ENCODE measurements at regions not wholly inside any gene's neighbourhood (a gene's known extent, or its start where the extent isn't known, plus 50 kb on each side); places are given as distances from the start of the nearest gene placed in this dataset.

DNA sequence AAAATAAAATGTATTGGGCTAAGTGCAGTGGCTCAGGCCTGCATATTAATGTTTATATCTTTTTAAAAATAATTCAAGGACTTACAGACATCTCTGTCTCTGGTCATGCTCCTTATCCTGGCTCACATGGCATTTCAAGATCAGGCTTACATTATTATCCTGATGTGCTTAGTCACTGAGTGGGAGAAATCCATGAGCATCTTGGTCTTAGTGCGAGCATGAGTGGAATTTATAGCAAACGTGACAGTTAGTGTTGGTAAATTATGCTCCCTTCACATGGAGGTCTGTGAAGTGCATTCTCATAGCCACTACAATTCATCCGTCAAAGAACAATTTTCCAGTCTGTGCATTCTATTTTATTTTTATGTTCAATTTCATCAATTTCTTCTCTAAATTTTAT, 237.8 kb upstream of the EDIL3 start:
- no peak overlapping the region for H3K4me3 ChIP-seq
- H3K27me3 ChIP-seq: no peaks in the 10 kb centered on the region
- ATAC-seq (no peak), DNase-seq (no peak)
- TF ChIP-seq, protein P1, sequence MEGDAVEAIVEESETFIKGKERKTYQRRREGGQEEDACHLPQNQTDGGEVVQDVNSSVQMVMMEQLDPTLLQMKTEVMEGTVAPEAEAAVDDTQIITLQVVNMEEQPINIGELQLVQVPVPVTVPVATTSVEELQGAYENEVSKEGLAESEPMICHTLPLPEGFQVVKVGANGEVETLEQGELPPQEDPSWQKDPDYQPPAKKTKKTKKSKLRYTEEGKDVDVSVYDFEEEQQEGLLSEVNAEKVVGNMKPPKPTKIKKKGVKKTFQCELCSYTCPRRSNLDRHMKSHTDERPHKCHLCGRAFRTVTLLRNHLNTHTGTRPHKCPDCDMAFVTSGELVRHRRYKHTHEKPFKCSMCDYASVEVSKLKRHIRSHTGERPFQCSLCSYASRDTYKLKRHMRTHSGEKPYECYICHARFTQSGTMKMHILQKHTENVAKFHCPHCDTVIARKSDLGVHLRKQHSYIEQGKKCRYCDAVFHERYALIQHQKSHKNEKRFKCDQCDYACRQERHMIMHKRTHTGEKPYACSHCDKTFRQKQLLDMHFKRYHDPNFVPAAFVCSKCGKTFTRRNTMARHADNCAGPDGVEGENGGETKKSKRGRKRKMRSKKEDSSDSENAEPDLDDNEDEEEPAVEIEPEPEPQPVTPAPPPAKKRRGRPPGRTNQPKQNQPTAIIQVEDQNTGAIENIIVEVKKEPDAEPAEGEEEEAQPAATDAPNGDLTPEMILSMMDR (IDR thresholded peaks at IDR 0.05): no peak
- H3K27ac ChIP-seq: no peak overlapping the region
- H3K9me3 ChIP-seq: no peaks in the 10 kb centered on the region
- intact Hi-C loops (cut with DNase I): no loop called here
- no peaks in the 10 kb centered on the region for H3K36me3 ChIP-seq
- no peaks in the 10 kb centered on the region for H3K4me1 ChIP-seq

DNA sequence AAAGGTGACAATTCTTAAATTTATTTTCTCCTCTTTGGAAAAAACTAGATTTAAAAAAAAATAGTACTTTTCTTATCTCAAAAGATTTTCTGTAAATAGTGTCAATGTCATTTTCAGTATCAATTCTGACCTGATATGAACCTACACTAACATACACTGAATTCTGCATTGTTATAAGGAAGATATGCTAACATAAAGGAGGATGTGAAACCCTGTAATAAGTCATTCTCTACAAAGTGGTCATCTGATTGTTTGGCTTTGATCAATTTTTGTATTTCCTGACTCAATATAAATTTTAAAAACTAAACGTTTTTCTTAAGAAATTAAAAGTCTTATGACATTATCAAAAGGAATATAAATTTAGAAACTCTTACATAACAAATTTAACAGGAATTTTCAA, 233.6 kb upstream of the EDIL3 start:
- H3K36me3 ChIP-seq: no peaks in the 10 kb centered on the region
- ATAC-seq: no peak
- no peaks in the 10 kb centered on the region for H3K9me3 ChIP-seq
- H3K27me3 ChIP-seq: no peaks in the 10 kb centered on the region
- H3K4me1 ChIP-seq: no peaks in the 10 kb centered on the region
- no peak overlapping the region for H3K27ac ChIP-seq
- intact Hi-C loops (cut with DNase I): no loop called here
- DNase-seq: no peak
- H3K4me3 ChIP-seq: no peak overlapping the region
- TF ChIP-seq, protein P1 (IDR thresholded peaks at IDR 0.05): no peak

DNA sequence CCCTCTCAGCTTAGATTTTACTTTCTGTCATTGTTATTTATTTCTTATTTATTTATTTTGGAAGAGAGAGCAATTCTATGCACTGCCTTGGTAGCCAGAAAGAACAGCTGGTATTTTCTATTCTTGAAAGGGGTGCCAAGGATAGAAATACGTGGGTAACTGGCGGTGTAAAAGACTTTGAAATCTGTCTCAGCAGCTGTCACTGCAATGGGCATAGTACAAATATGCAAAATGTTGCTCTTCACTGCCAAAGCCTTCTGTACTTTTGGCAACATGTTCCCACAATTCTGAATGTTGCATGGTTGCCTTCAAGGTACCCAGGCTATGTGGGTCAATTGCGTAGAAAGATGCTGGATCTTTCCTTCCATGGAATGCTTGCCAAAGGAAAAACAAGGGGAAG, 230.2 kb upstream of the EDIL3 start:
- TF ChIP-seq, protein P1 (IDR thresholded peaks at IDR 0.05): no peak
- intact Hi-C loops (cut with DNase I): no loop called here
- H3K9me3 ChIP-seq: no peaks in the 10 kb centered on the region
- peak in 2 of 4 donors; percentile 1 to 8 for DNase-seq
- H3K4me1 ChIP-seq: no peaks in the 10 kb centered on the region
- no peak overlapping the region for H3K4me3 ChIP-seq
- H3K27ac ChIP-seq: no peak overlapping the region
- ATAC-seq: no peak
- H3K36me3 ChIP-seq: no peaks in the 10 kb centered on the region
- no peaks in the 10 kb centered on the region for H3K27me3 ChIP-seq

DNA sequence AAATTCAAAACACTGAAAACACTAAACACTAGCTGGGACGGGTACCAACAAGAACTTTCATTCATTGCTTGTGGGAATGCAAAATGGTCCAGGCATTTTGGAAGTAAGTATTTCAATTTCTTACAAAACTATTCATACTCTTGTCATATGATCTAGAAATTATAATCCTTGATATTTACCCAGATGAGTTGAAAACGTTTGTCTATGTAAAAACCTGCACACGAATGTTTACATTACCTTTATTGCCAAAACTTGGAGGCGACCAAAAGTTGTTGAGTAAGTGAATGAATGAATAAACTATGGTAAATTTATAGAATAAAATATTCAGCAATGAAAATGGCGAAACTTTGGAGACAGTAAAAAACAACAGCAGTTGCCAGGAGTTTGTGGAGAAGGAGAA, 222.1 kb upstream of the EDIL3 start:
- DNase-seq (no peak), ATAC-seq (no peak)
- Histone ChIP-seq H3K4me3 (no peak overlapping the region), H3K27me3 (no peaks in the 10 kb centered on the region), H3K36me3 (no peaks in the 10 kb centered on the region), H3K9me3 (no peaks in the 10 kb centered on the region), H3K27ac (no peak overlapping the region), H3K4me1 (no peaks in the 10 kb centered on the region)
- intact Hi-C loops (cut with DNase I): no loop called here
- TF ChIP-seq, protein P1 (IDR thresholded peaks at IDR 0.05): no peak

DNA sequence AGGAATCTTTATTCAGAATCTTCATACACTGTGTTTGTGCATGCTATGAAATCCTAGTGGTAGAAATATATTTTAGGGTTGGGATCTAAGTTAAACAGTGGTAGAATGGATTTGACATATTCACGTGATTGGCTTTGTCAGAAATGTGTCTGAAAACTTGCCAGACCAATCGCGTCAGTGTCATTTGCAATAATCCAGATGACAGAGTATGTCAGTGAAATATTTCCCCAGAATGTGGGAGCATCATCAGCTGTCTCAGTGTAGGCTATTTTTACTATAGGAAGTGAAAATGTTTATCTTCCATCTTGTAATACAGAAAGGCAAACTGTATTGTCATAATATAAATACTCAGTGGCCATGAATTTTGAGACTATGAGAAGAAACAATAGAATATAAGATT, 220.6 kb upstream of the EDIL3 start:
- Histone ChIP-seq H3K27me3 (no peaks in the 10 kb centered on the region), H3K9me3 (no peaks in the 10 kb centered on the region), H3K27ac (no peak overlapping the region), H3K36me3 (no peaks in the 10 kb centered on the region), H3K4me3 (no peak overlapping the region), H3K4me1 (no peaks in the 10 kb centered on the region)
- DNase-seq (no peak), ATAC-seq (no peak)
- intact Hi-C loops (cut with DNase I): no loop called here
- TF ChIP-seq, protein P1 (IDR thresholded peaks at IDR 0.05): no peak
